Stimulated activated CD8-positive, alpha-beta memory T cell treated with anti-CD3 and anti-CD28 coated beads, Interleukin-15, amount 100 ng/mL, for 1 hour (primary cell): ENCODE measurements at regions not wholly inside any gene's neighbourhood (a gene's known extent, or its start where the extent isn't known, plus 50 kb on each side); places are given as distances from the start of the nearest gene placed in this dataset.
"Not testable (repeated sequence)": the region's sequence is repeated elsewhere in the genome, so short reads cannot be mapped to it uniquely, and the experiment has no call there.

Experiments used
- DNase-seq: peaks from one replicate; pipeline ENCODE4 v3.0.0-alpha.2; 2020; ENCODE audit warnings: low read depth

DNA sequence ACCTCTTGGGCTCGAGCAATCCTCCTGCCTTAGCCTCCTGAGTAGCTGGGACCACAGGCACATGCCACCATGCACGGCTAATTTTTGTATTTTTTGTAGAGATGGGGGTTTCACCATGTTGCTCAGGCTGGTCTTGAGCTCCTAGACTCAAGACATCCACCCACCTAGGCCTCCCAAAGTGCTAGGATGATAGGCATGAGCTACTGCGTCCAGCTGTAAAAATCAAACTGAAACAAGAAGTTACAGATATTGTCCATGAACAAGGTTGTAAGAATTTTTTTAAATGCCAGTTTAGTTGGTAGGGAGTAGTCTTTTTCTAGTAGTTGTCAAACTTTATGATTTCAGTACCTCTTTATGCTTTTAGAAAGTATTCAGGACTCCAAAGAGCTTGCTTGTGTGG, 424.4 kb upstream of the PMFBP1 start:
- DNase-seq: no peak

DNA sequence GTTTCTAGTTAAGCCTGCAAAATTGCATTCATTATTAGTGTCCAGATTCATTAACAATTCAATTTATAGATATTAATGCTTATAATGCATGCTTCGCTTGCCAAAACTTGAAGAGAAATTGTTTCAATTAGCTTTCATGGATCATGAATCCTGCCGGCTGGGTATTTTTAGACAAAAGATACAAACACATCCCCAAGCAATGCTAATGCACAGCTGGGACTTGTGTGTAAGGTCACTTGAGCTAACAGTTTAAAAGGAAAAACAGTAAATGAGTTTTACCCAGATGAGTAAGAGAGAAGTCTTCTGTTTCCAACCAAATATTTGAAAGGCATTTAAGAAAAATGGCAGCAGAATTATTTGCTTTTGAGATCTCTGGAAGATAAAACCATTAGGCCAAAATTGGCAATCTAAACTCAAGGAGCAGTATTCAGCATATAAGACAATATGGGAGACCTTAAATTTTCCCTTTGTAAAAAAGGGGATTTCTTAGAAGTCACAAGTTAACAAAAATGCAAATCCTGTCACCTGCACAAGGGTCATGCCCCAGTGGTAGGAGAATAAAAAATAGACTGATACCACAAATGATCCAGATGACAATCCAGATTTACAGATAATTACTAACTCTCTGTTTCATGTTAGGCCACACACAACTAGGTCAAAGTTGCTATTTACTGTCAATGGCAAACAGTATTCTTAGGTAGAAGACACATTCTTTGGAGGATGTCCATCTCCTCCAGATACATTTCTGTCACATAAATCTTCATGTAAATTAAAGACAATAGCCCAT, 418.4 kb upstream of the PMFBP1 start:
- DNase-seq: no peak

DNA sequence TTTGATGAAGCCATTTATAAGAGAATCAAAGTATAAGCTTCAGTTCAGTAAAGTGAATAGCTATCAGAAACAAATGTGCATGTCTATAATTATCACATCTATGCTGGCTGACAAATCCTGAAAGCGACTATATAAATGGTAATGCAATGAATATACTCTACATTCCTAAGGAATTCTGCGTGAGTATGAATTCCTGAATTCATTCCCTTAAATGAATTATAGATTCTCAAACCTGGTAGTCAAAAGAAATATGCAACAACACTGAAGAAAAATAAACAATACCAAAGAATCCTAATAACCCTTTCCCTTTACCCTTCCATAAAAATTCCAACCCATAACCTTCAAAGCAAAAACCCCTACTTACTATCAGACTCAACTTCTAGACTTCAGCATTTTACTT, 416.6 kb upstream of the PMFBP1 start:
- no peak for DNase-seq

DNA sequence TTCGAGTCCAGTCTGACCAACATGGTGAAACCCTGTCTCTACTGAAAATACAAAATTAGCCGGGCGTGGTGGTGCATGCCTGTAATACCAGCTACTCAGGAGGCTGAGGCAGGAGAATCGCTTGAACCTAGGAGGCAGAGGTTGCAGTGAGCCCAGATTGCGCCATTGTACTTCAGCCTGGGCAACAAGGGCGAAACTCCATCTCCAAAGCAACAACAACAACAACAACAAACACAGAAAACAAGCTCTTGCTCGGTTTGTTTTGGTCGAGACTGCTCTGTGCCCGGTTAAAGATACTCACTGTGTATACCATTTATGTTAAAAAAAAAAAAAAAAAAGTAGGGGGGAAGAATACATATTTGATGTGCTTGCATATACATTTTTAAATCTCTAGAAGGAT, 406.1 kb upstream of the PMFBP1 start:
- not testable (repeated sequence) for DNase-seq

DNA sequence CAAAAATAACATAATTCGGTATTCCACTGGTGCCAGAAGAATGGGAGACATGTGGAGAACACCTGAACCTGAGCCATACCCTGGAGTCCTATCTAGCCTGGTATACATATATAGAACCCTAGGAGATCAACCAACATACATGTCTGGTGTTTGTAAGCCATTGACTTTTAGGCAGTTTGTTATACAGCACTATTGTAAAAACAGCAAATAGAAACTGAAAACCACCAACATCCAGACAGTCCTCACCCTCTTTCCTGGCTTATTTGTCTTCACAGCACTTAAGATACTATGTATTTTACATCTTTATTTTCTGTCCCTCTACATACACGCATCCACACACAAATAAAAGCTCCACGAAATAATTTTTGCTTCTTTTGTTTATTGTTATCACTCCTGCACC, 404.2 kb upstream of the PMFBP1 start:
- DNase-seq: no peak

DNA sequence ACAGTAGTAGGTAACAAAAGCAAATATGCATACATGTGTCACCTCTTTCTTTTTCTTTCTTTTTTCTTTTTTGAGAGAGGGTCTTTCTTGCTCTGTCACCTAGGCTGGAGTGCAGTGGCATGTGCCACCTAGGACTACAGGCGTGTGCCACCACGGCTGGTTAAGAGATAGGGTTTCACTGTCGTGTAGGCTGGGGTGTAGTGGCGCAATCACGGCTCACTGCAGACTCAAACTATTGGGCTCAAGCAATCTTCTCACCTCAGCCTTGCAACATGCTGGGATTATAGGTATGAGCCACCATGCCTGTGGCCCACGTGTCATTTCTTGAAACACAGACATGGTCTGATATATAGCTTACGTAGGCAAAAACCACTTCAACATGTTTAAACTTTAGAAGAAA, 397.7 kb upstream of the PMFBP1 start:
- DNase-seq: no peak

- DNase-seq: no peak
Measured at GRCh38 chr16:72568502-72568901, 396.5 kb upstream of the PMFBP1 start.

DNA sequence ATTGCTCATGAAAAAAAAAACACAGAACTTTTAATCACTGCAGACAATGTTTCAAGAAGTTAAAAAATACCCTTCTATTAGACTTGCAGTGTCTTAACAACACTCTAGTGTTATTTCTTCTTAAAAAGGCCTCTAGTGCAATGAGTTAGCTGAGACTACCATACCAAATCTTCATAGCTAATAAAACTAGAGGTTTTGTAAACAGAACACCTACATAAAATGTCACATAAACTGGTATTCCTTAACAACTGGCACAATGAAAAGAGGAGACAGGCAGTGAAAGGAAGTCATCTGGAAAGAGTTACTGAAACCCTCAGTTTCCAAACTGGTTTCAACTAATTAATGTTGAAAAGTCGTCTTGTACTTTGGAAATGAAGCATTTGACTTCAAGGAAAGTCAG, 394.2 kb upstream of the PMFBP1 start:
- no peak for DNase-seq

GRCh38 chr16:72565106-72565505, 393.2 kb upstream of the PMFBP1 start:
- DNase-seq: no peak

DNA sequence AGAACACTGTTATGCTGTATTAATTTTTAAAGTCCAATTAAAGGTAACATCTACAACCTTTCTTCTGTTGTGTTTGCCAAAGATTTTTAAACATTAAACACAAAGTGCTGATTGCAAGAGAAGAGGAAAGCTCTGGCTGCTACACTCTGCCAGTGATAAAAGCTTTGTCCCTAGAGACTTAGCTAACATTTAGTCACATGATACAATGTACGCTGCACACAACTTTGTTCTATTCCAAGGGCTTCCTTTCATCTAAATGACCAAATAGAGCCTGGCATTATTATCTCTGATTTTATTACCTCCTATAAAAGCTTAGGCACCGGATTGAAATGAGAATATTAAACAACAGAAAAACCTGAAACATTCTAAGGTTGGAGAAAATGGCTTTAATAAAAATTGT, 388.7 kb upstream of the PMFBP1 start:
- DNase-seq: no peak

DNA sequence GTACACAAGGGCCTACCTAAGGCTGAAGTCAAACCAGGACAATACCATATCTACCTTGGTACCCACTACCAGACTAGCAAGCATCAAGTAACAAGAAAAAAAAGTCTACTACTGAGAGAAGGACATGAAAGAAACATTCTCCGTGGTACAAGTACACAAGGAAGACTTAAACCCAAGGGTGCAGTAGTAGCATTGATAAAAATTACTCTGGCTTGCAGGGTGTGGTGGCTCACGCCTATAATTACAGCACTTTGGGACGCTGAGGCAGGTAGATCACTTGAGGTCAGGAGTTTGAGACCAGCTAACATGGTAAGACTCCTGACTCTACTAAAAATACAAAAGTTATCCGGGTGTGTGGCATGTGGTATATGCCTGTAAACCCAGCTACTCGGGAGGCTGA, 386.5 kb upstream of the PMFBP1 start:
- no peak for DNase-seq

DNA sequence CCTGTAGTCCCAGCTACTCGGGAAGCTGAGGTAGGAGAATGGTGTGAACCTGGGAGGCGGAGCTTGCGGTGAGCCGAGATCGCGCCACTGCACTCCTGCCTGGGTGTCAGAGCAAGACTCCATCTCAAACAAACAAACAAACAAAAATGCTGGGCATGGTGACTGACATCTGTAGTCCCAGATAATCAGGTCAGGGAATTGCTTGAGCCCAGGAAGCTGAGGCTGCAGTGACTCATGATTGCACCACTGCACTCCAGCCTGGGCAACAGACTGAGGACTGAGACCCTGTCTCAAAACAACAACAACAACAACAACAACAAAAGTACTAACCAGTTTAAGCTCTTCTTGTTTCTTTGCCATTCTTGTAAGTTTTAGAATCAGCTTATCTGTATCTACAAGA, 383.0 kb upstream of the PMFBP1 start:
- DNase-seq: no peak

GRCh38 chr16:72552654-72553053, 380.7 kb upstream of the PMFBP1 start:
- no peak for DNase-seq

- no peak for DNase-seq
Measured at GRCh38 chr16:72551649-72552048, 379.7 kb upstream of the PMFBP1 start.

DNA sequence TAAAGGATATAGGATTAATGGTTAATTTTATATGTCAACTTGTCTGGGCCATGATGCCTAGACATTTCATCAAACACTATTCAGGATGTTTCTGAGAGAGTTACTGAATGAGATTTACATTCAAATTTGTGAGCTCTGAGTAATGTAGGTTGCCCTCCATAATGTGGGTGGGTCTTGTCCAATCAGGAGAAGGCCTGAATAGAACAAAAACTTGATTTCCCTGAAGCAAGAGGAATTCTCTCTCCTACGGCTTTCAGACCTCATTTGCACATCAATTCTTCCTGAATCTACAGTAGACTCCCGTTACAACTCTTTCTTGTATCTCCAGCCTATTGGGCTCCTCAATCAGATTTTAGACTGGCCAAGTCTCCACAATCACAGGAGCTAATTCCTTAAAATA, 377.9 kb upstream of the PMFBP1 start:
- DNase-seq: no peak

GRCh38 chr16:72542102-72542501, 370.1 kb upstream of the PMFBP1 start:
- no peak for DNase-seq

GRCh38 chr16:72537664-72538063, 365.7 kb upstream of the PMFBP1 start:
- no peak for DNase-seq

GRCh38 chr16:72536723-72537435, 364.9 kb upstream of the PMFBP1 start:
- no peak for DNase-seq

- DNase-seq: no peak
Measured at GRCh38 chr16:72532906-72533410, 361.0 kb upstream of the PMFBP1 start.

DNA sequence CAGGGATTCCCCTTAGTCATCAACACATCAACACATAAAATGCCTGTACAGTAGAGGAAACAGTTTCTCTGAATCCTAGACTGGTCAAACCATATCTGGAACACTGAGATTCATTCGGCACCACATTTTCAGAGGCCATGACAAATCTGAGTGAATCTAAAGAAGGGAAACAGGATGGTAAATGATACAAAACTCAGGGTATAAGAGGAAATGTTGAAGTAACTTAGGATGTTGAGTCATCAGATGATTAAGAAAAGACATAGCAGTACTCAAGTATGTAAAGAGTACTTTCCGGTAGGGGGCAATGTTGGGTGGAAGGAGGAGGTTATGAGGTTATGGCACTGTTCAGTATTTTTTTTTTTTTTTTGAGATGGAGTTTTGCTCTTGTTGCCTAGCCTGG, 358.5 kb upstream of the PMFBP1 start:
- no peak for DNase-seq

DNA sequence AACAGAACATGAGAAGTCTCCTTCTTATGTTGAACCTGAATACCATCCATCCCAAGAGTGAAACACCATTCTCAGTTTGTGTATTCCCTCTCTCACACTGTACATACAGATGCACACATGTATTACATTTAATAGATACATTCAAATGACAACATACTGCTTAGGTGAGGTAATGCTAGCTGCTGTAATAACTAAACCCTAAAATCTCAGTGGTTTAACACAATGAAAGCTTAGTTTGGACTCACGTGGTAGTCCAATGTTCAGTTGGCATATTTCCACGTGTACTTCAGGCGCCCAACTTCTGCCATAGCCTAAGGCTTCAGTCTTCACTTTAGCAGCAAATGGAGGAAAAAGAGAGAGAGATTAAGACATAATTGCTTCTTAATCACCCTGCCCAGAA, 351.1 kb upstream of the PMFBP1 start:
- DNase-seq: no peak

DNA sequence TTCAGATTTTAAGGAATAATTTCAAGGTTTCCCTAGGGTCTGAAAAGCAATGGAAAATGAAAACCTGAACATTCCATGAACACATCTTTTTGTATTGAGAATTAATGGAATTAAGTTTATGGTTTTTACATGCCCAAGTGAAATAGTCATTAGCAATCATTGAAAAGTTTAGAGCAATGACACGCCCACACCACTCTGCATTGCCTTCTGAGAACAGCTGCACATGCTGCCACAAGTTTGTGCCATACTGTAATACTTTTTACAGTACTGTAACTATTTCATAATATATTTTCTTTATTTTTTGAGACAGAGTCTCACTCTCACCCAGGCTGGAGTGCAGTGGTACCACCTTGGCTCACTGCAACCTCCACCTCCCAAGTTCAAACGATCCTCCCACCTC, 345.2 kb upstream of the PMFBP1 start:
- DNase-seq: no peak

- DNase-seq: no peak
Measured at GRCh38 chr16:72511171-72511570, 339.2 kb upstream of the PMFBP1 start.

- no peak for DNase-seq
Measured at GRCh38 chr16:72508191-72508590, 336.2 kb upstream of the PMFBP1 start.
